Stimulated activated CD4-positive, alpha-beta T cell treated with anti-CD3 and anti-CD28 coated beads, Interleukin-12 subunit alpha, Interleukin-12 subunit beta, amount 100 ng/mL, for 24 hours (primary cell): ENCODE measurements at regions not wholly inside any gene's neighbourhood (a gene's known extent, or its start where the extent isn't known, plus 50 kb on each side); places are given as distances from the start of the nearest gene placed in this dataset.

Source experiments
- DNase-seq, 2 experiments: peaks; one replicate each; pipeline ENCODE4 v3.0.0-alpha.2; 2020; ENCODE audit warnings: low read depth in 2 of 2

DNA sequence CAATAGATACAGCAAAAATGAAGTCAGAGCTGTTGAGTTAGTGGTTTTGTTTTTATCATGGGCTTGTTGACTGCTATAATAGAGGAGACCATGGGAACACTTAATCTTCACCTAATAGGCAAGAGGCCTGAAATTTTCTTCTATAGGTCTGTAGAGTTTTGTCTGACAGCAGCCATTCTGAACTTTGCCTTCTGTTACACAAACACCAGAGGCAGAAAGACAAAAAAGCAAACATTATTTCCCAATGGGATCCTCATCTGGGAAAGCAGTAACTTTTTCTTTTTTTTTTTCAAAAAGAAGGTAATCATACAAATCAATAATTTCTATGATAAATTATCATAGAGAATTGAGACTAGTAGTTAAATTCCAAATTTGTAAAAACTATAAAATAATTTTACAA is 494.1 kb downstream of the TOX3 start:
- DNase-seq, result no peak

DNA sequence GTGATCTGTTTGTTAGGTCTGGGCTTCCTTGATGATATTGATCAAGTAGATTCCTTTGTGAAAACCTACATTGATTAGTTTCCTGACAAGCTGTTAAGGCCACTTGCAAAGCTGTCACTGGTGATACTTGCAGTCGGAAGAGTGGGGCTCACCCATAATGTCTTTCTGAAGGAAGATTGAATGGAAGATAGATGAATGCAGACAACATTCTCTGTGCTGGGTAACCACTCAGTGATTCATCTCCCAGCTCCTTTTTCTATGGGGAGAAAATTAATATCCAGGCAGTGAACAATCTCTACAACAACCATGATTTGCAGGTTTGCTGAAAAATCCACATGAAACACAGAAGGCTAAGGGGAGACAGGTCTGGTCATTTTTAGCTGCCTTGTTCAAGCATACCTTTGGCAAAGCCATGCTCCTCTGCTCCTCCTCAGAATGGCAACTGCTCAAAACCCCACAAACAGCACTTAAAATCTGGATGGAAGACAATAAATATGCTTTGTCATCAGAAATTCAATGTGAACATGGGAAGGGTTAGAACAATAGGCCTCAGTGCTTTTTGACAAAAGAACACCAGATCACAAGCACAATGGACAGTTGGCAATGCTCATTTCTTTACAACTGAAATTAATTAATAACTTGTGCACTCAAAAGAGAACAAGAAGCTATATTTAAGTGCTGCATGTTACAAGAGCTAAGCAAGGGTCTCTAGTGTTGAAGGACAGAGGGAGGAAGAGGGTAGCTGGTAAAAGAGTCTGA is 495.4 kb downstream of the TOX3 start:
- no peak for DNase-seq

GRCh38 chr16:52050418-52050817 is 496.5 kb downstream of the TOX3 start:
- no peak for DNase-seq

GRCh38 chr16:52035436-52035835 is 511.5 kb downstream of the TOX3 start:
- no peak for DNase-seq

DNA sequence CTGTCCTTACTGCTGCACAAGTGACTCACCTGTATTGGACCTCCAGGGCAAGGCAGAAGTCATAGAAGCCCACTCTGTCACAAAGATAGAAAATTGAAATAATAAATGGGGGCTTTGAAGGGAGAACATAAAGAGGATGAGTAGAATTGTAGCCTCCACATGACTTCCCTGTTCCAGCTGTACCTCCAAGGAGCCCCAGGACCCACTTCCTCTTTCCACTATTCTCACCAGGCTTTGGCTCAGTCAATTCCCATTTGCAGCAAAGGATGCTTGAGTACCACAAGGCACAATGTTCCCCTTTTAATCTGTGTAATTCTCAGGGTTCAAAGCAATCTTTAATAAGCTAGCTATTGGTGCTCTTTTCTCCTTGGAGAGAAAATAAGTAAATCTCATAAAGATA is 512.1 kb downstream of the TOX3 start:
- no peak for DNase-seq

DNA sequence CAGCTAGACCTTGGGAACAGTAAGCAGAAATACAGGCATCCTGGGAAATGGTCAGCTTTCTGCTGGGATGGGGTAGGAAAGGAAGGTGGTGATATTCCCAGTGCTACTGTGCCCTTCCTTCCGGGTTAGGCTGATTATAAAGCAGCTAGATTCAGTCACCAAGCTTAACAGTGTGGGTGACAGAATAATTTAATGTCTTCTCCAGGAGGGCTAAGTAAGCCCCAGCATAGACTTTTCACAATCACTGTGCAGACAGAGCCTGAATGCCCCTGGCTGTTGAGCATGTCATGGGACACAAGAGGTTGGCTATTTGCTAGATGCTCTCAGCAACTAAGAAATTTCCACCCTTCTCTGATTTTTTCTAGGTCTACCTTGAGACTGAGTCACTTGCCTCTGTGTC is 513.0 kb downstream of the TOX3 start:
- no peak for DNase-seq

DNA sequence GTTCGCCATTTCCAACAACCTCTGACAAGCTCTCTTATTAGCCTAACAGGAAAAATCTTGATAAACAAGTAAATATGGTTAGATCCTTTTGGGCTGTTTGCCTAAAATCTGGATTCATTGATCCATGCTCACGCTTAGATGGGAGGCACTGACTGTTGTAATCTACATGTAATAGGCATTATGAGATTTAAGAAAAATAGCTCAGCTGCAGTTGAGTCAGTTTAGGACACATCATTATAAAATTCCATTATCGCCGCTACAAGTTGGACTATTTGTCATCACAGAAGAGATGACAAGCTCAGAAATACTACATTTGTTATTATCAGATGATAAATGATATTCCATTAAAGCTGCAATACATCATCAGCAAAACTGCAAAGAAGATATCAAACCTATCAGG is 524.0 kb downstream of the TOX3 start:
- no peak for DNase-seq

- DNase-seq, result no peak
These were observed 524.8 kb downstream of the TOX3 start for GRCh38 chr16:52022177-52022576.

DNA sequence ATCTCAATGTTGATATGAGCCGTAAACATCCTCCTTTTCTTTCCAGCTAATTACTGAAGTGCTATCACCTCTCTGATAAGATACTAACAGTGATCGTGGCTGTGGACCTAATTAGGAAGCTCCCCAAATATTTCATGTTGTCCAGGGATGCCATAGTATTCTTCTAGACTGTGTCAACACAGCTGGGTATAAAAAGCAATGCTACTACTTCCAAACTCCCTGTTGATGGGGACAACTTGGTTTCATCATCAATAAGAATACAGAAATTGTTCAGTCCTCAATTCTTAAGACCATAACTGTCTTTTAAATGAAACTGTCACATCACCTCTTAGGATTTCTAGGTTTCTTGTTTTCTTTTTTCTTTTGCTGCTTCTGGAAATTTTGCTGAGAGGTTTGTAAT is 530.6 kb downstream of the TOX3 start:
- DNase-seq, result no peak

GRCh38 chr16:52005551-52005950 is 541.4 kb downstream of the TOX3 start:
- DNase-seq, result no peak

- DNase-seq, result no peak
These were observed 542.6 kb downstream of the TOX3 start for GRCh38 chr16:52004343-52004742.

GRCh38 chr16:52002026-52002425 is 544.9 kb downstream of the TOX3 start:
- no peak for DNase-seq

DNA sequence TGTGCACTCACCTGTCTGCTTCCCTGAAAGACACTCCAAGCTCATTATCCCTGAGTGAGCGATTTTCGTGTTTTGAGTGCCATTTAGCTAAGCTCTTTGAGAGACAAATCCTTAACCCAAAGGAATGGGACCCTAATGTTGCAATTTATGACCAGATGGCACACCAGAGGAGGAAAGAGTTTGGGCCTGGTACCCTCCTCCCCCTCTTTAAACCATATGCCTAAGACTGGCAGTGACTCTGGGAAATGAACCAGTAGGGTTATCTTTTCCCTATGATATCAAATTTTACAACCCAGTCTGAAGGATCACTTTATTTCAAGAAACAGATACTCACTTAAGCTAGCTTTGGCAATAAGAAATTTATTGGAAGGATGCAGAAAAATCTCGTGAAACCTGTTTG is 550.4 kb downstream of the TOX3 start:
- no peak for DNase-seq

DNA sequence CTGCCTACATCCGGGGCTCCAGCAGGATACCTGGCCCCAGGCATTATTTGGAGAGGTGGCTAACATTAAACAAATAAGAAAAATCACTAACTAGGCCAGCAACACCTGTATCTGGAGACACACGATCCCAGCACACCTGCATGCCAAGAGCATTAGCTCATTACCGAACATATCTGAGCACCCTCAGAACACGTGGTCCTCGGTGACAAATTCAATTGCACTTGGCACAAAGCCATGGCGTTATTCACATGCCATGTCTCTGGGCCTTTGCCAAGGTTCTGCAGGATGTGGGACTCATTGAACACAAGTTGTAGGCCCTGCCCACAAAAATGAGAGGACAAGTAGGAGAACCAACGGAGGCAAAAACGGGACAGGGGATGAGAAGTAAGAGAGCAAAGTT is 552.3 kb downstream of the TOX3 start:
- no peak for DNase-seq

DNA sequence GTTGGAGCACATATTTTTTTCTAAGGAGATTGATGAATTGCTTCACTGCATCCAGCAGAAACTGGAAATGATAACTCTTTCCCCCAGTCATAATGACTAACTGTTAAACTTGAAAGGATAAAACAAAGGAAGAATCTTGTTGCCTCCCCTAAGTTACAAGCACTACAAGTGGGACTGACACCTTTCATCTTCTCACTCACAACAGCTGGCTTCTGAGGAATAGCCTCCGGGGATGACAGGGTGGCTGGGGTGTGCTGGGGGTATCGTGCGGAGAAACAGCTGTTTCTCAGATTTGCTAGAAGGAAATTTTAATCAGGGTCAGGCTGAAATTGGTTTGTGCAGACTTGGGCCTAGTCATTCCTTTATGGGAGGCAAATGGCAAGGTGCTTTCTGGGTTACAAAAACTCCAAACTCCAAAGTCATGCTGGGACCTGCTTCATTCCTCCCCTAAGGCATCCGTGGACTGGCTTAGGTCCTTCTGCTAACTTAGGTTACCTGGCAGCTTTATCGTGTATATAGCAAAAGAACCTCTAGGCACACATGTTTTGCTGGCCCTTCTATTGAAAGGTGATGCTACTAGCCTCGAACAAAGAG is 557.2 kb downstream of the TOX3 start:
- DNase-seq, result no peak

GRCh38 chr16:51988977-51989376 is 558.0 kb downstream of the TOX3 start:
- DNase-seq, result no peak

DNA sequence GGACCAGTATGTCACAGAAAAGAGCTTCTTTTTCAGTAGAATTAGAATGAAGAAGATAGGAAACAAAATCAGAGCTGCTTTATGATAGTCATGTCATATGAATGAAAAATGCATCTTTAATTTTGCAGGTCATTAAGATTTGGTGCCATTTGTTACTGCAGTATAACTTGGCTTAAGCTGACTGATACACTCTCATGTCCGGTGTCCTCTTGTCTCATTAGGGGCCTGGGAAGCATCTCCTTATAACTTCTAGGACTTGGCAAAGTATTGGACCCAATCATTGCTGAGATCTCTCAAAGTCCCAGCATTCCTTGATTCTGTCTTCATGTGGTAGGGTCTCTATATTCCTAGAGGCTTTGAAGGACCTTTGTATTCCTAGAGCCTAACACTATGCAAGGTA is 559.4 kb downstream of the TOX3 start:
- no peak for DNase-seq

- DNase-seq, result no peak
These were observed 560.2 kb downstream of the TOX3 start for GRCh38 chr16:51986717-51987116.

GRCh38 chr16:51986301-51986700 is 560.6 kb downstream of the TOX3 start:
- no peak for DNase-seq

DNA sequence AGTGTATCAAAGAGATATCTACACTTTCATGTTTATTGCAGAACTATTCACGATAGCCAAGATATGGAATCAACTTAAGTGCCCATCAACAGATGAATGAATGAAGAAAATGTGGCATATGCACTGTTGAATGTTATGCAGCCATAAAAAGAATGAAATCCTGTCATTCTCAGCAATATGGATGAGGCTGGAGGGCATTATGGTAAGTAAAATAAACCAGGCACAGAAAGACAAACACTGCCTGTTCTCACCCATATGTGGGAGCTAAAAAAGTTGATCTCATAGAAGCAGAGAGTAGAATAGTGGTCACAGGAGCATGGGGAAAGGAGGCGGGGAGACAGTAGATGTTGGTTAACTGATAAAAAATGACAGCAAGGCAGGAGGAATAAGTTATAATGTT is 561.8 kb downstream of the TOX3 start:
- DNase-seq, result no peak

DNA sequence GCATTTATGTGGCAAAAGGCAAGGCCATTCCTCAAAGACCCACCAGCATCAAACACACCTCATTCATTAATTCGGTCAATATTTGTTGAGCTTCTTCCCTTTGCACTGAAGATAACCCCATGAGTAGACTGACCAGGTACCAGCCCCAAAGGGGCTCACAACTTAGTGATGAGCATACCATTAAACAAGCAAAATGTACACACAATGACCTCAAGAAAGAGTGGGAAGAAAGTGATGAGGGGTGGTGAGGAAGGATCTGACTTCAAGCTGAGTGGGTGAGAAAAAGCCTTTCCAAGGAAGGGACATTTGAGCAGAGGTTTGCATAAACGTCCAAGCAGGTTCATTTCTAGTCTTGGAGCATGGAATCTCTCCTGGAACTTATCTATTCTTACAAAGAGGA is 562.5 kb downstream of the TOX3 start:
- no peak for DNase-seq

DNA sequence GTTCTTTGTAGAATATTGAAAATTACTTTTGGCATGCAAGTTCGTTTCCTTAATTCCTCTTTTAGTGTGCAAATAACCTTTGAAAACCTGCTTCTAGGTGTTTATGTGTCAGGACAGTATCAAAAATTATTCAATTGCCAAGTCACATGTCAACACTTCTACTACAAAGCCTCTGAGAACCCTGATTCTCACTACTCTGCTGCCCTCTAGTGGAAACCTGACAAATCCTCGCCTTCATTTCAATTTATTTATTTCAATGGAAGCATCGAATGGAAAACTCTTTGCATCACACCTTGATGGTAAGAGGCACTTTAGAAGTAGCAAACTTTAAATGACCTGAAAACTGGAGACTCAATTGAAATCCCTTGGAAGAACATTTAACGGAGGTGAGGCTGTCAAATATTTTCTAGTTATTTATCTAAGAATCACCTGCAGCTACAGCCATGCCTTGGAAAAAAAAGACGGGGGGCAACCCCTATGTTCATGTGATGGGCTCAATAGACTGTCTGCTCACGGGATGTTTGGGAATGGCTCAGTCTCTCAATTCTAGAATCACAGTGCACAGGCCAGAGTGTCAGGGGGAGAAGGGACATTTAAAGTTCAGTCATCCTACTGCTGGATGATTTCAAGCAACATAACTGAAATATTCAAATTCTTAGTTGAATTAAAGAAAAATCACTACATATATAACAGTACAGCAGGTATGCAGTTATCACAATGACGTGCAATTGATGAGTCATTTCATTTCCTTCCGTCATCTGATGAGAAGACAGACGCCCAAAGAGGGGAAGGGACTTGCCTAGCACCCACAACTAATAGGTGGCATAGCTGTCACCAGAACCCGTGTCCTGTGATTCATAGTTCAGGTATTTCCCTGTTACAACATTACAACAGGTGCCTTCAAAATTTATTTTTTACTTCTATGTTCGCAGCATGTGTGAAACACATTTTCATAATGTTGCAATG is 563.9 kb downstream of the TOX3 start:
- DNase-seq, result peak in 1 of 2 experiments; percentile 3

DNA sequence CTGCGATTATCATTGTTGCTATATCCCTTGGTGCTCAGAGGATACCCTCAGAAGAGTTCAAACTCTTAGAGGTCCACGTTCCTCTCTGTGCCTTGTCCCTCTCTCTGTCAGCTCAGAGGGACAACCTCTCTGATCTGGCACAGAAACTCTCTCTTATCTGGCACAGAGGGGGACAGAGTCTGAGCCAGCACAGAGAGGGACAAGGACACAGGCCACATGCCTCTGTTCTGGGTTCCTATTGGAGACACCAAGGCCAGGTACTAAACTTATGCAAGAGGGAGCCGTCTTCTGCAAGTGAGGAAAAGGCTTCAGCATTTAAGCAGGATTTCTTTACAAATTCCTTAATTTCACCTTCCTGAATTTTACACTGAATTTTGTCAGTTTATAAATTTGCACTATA is 565.2 kb downstream of the TOX3 start:
- no peak for DNase-seq
